Ovary (tissue), 7 donors: ENCODE measurements at regions not wholly inside any gene's neighbourhood (a gene's known extent, or its start where the extent isn't known, plus 50 kb on each side); places are given as distances from the start of the nearest gene placed in this dataset.
"Not testable (repeated sequence)": the region's sequence is repeated elsewhere in the genome, so short reads cannot be mapped to it uniquely, and the experiment has no call there.

ENCODE experiments used
- DNase-seq, 5 donors: peaks; one replicate each; pipeline ENCODE4 v3.0.0-alpha.2; 2019 to 2020
- H3K27ac ChIP-seq, 2 donors: fragments of 200-600 bp; one replicate each; pipeline versions ENCODE4 v1.5.1 to v1.8.0; 2019 to 2022
- H3K27me3 ChIP-seq: fragments of 200-600 bp; one replicate; pipeline ENCODE4 v1.8.0; 2022
- H3K36me3 ChIP-seq: fragments of 200-600 bp; sonication (generic); one replicate; pipeline ENCODE4 v1.5.1; 2019
- H3K4me1 ChIP-seq: one replicate; pipeline ENCODE4 v1.8.1; 2013; ENCODE audit warnings: mild to moderate bottlenecking, moderate library complexity; ENCODE audit not compliant: insufficient read depth
- H3K4me3 ChIP-seq: fragments of 200-600 bp; sonication (generic); one replicate; pipeline ENCODE4 v1.5.1; 2017
- H3K9me3 ChIP-seq, 2 donors: fragments of 200-600 bp in 1 of 2; sonication (generic) in 1 of 2; one replicate each; pipeline versions ENCODE4 v1.5.1 to v1.8.1; 2013 to 2019; ENCODE audit warnings: mild to moderate bottlenecking in 1 of 2, moderate library complexity in 1 of 2
- CTCF ChIP-seq, 3 donors: fragments of 450-650 bp in 2 of 3; fragments of 200-600 bp in 1 of 3; IDR thresholded peaks; one replicate each; pipeline versions ENCODE4 v1.5.1 to v1.8.0; 2016 to 2022; ENCODE audit warnings: antibody characterized with exemption in 3 of 3, mild to moderate bottlenecking in 1 of 3
- EP300 ChIP-seq: sonication (generic); formaldehyde crosslinking; IDR thresholded peaks from one replicate; pipeline ENCODE4 v1.6.1; 2017; ENCODE audit warnings: antibody characterized with exemption
- POLR2A ChIP-seq: fragments of 450-650 bp; IDR thresholded peaks from one replicate; pipeline ENCODE4 v1.6.1; 2017; ENCODE audit warnings: antibody characterized with exemption, mild to moderate bottlenecking, moderate library complexity
- WGBS, 3 donors: extraction: QIAGEN DNeasy Blood & Tissue Kit in 1 of 3; methylation state at CpG; one replicate each; pipeline versions ENCODE4 v1.1.5 to v1.1.7; 2013 to 2017; 5-methylcytosine and 5-hydroxymethylcytosine counted together
- intact Hi-C, 4 donors: fragments of 100-400 bp; cut with DNase I; formaldehyde crosslinking; loops; one replicate each; pipeline versions ENCODE4 v1.11.0 to v1.15.1; 2022 to 2023
- donor health status: DM: no; HTN: no; CAD: no; lungs with moderate emphysema.
- donor health status: DM: no; HTN: no; CAD: no.
- donor health status: Bipolar disorder and iron deficiency.
- donor health status: DM: no; HTN: no; CAD: no.
- donor health status: DM: yes; HTN: yes; CAD: no.

- Histone ChIP-seq H3K36me3 (no peaks in the 10 kb centered on the region), H3K27ac (no peak overlapping the region), H3K4me3 (no peak overlapping the region), H3K27me3 (no peaks in the 10 kb centered on the region), H3K4me1 (no peaks in the 10 kb centered on the region), H3K9me3 (no peaks in the 10 kb centered on the region)
- no peak for TF ChIP-seq CTCF (IDR thresholded peaks at IDR 0.05)
- no peak for TF ChIP-seq EP300
- no peak for TF ChIP-seq POLR2A
- WGBS, 3 donors: 86 to 94% (median 90%) methylated on average over 8 of the region's 8 CpGs
- no peak for DNase-seq
- intact Hi-C loops: no loop called here
These were observed 109.1 kb upstream of the DNAJC10 start for GRCh38 chr2:182606728-182607681.

- WGBS, 3 donors: 91 to 95% (median 95%) methylated on average over 36 to 48 of the region's 48 CpGs
- Histone ChIP-seq H3K4me3 (no peak overlapping the region), H3K9me3 (no peaks in the 10 kb centered on the region), H3K4me1 (no peaks in the 10 kb centered on the region), H3K27me3 (no peaks in the 10 kb centered on the region), H3K27ac (no peak overlapping the region), H3K36me3 (no peaks in the 10 kb centered on the region)
- TF ChIP-seq CTCF (IDR thresholded peaks at IDR 0.05): no peak
- TF ChIP-seq EP300: no peak
- no peak for TF ChIP-seq POLR2A
- intact Hi-C loops: no loop called here
- no peak for DNase-seq
These were observed 107.7 kb upstream of the DNAJC10 start for GRCh38 chr2:182608181-182608845.

- H3K27me3 ChIP-seq, H3K4me1 ChIP-seq, intact Hi-C loops, H3K9me3 ChIP-seq, H3K36me3 ChIP-seq, H3K4me3 ChIP-seq, DNase-seq, H3K27ac ChIP-seq: not testable (repeated sequence)
- 94 to 98% (median 95%) methylated on average over 4 of the region's 4 CpGs for WGBS, 3 donors
These were observed 107.1 kb upstream of the DNAJC10 start for GRCh38 chr2:182609005-182609404.

- no peaks in the 10 kb centered on the region for H3K27me3 ChIP-seq
- TF ChIP-seq POLR2A (no peak), CTCF (IDR thresholded peaks at IDR 0.05) (no peak)
- no peaks in the 10 kb centered on the region for H3K9me3 ChIP-seq
- intact Hi-C loops: no loop called here
- H3K36me3 ChIP-seq: no peaks in the 10 kb centered on the region
- WGBS, 3 donors: 69 to 74% (median 73%) methylated on average over 2 of the region's 2 CpGs
- DNase-seq: no peak
- H3K4me3 ChIP-seq: no peak overlapping the region
- no peak overlapping the region for H3K27ac ChIP-seq
- H3K4me1 ChIP-seq: no peaks in the 10 kb centered on the region
These were observed 105.8 kb upstream of the DNAJC10 start for GRCh38 chr2:182610231-182610630.

GRCh38 chr2:182611009-182611408 is 105.0 kb upstream of the DNAJC10 start:
- no peak for DNase-seq
- Histone ChIP-seq H3K27ac (no peak overlapping the region), H3K4me3 (no peak overlapping the region), H3K4me1 (no peaks in the 10 kb centered on the region), H3K36me3 (no peaks in the 10 kb centered on the region), H3K27me3 (no peaks in the 10 kb centered on the region), H3K9me3 (no peaks in the 10 kb centered on the region)
- intact Hi-C loops: no loop called here
- WGBS, 3 donors: 91 to 98% (median 96%) methylated on average over 3 of the region's 3 CpGs
- no peak for TF ChIP-seq POLR2A
- TF ChIP-seq CTCF (IDR thresholded peaks at IDR 0.05): no peak
- TF ChIP-seq EP300: no peak
